Astrocyte (in vitro differentiated cells and primary cell): ENCODE measurements at regions not wholly inside any gene's neighbourhood (a gene's known extent, or its start where the extent isn't known, plus 50 kb on each side); places are given as distances from the start of the nearest gene placed in this dataset.
"Not testable (repeated sequence)": the region's sequence is repeated elsewhere in the genome, so short reads cannot be mapped to it uniquely, and the experiment has no call there.

Source experiments
- DNase-seq: peaks from one replicate; pipeline ENCODE4 v3.0.0-alpha.2; 2010; ENCODE audit warnings: low read depth
- FAIRE-seq: peaks from 2 replicates; lab custom pipeline; 2011; peaks lifted over from hg19 to GRCh38; lab: Jason Lieb, UNC
- H2AFZ ChIP-seq: 2 replicates; pipeline ENCODE4 v1.6.0; 2012; ENCODE audit warnings: low read depth, low read length, inconsistent platforms
- H3K27ac ChIP-seq: 2 replicates; pipeline ENCODE4 v1.5.1; 2011; ENCODE audit warnings: low read depth, low read length, inconsistent platforms
- H3K27me3 ChIP-seq: 2 replicates; pipeline ENCODE4 v1.6.0; 2011; ENCODE audit warnings: low read length, inconsistent platforms; ENCODE audit not compliant: insufficient read depth
- H3K36me3 ChIP-seq: 2 replicates; pipeline ENCODE4 v1.5.1; 2011; ENCODE audit warnings: low read length, inconsistent platforms; ENCODE audit not compliant: insufficient read depth
- H3K4me1 ChIP-seq: 2 replicates; pipeline ENCODE4 v1.5.1; 2011; ENCODE audit warnings: low read length, inconsistent platforms; ENCODE audit not compliant: insufficient read depth
- H3K4me2 ChIP-seq: 2 replicates; pipeline ENCODE4 v1.6.0; 2012; ENCODE audit warnings: low read length, inconsistent platforms
- H3K4me3 ChIP-seq: 2 replicates; pipeline ENCODE4 v1.5.1; 2011; ENCODE audit warnings: low read depth, mild to moderate bottlenecking, low read length, inconsistent platforms; ENCODE audit not compliant: insufficient read depth
- H3K79me2 ChIP-seq: 2 replicates; pipeline ENCODE4 v1.6.0; 2012; ENCODE audit warnings: mild to moderate bottlenecking, low read length, inconsistent platforms; ENCODE audit not compliant: insufficient read depth
- H3K9ac ChIP-seq: 2 replicates; pipeline ENCODE4 v1.6.0; 2012; ENCODE audit warnings: mild to moderate bottlenecking, low read length, inconsistent platforms
- H3K9me3 ChIP-seq: 2 replicates; pipeline ENCODE4 v1.5.1; 2012; ENCODE audit warnings: low read depth, mild to moderate bottlenecking, low read length, inconsistent platforms; ENCODE audit not compliant: insufficient read depth
- H4K20me1 ChIP-seq: 2 replicates; pipeline ENCODE4 v1.6.0; 2012; ENCODE audit warnings: low read length, inconsistent platforms; ENCODE audit not compliant: insufficient read depth
- H3K27ac Mint-ChIP-seq: one replicate; pipeline ENCODE4 v1.8.0; 2021; ENCODE audit warnings: mild to moderate bottlenecking, mixed read lengths; ENCODE audit not compliant: unreplicated experiment
- H3K27me3 Mint-ChIP-seq: one replicate; pipeline ENCODE4 v1.8.0; 2021; ENCODE audit warnings: low read depth, mixed read lengths; ENCODE audit not compliant: unreplicated experiment
- H3K36me3 Mint-ChIP-seq: one replicate; pipeline ENCODE4 v1.8.0; 2021; ENCODE audit warnings: low read depth, mixed read lengths; ENCODE audit not compliant: unreplicated experiment
- H3K4me1 Mint-ChIP-seq: one replicate; pipeline ENCODE4 v1.8.0; 2021; ENCODE audit warnings: low read depth, mixed read lengths; ENCODE audit not compliant: unreplicated experiment
- H3K4me3 Mint-ChIP-seq: one replicate; pipeline ENCODE4 v1.8.0; 2021; ENCODE audit warnings: mild to moderate bottlenecking, moderate library complexity, mixed read lengths; ENCODE audit not compliant: unreplicated experiment
- H3K9me3 Mint-ChIP-seq: one replicate; pipeline ENCODE4 v1.8.0; 2021; ENCODE audit warnings: mild to moderate bottlenecking, mixed read lengths; ENCODE audit not compliant: unreplicated experiment
- EZH2 ChIP-seq: IDR thresholded peaks from 2 replicates; pipeline ENCODE4 v1.6.1; 2012; ENCODE audit warnings: mild to moderate bottlenecking, low read length, inconsistent platforms; ENCODE audit not compliant: insufficient read depth
- TF ChIP-seq, protein P1 (sequence below): IDR thresholded peaks from 2 replicates; pipeline ENCODE4 v1.5.1; 2011; ENCODE audit warnings: low read depth, mild to moderate bottlenecking, inconsistent platforms, low read length, moderate library complexity; ENCODE audit not compliant: insufficient read depth

- DNase-seq (no peak), FAIRE-seq (no peak)
- Mint-ChIP-seq H3K9me3 (no peaks in the 10 kb centered on the region), H3K4me3 (no peak overlapping the region), H3K27ac (no peak overlapping the region), H3K36me3 (no peaks in the 10 kb centered on the region), H3K27me3 (peaks cover 12% of the 10 kb centered on the region), H3K4me1 (peaks cover 3% of the 10 kb centered on the region)
- Histone ChIP-seq H3K27ac (no peak overlapping the region), H2AFZ (no peak overlapping the region), H3K4me3 (no peak overlapping the region), H3K4me1 (no peaks in the 10 kb centered on the region), H4K20me1 (no peaks in the 10 kb centered on the region), H3K79me2 (no peaks in the 10 kb centered on the region), H3K9ac (no peak overlapping the region), H3K27me3 (peaks cover 6% of the 10 kb centered on the region), H3K36me3 (no peaks in the 10 kb centered on the region), H3K9me3 (no peaks in the 10 kb centered on the region), H3K4me2 (no peak overlapping the region)
- TF ChIP-seq EZH2, result no peak
- TF ChIP-seq, protein P1, sequence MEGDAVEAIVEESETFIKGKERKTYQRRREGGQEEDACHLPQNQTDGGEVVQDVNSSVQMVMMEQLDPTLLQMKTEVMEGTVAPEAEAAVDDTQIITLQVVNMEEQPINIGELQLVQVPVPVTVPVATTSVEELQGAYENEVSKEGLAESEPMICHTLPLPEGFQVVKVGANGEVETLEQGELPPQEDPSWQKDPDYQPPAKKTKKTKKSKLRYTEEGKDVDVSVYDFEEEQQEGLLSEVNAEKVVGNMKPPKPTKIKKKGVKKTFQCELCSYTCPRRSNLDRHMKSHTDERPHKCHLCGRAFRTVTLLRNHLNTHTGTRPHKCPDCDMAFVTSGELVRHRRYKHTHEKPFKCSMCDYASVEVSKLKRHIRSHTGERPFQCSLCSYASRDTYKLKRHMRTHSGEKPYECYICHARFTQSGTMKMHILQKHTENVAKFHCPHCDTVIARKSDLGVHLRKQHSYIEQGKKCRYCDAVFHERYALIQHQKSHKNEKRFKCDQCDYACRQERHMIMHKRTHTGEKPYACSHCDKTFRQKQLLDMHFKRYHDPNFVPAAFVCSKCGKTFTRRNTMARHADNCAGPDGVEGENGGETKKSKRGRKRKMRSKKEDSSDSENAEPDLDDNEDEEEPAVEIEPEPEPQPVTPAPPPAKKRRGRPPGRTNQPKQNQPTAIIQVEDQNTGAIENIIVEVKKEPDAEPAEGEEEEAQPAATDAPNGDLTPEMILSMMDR, result no peak
These were observed 102.1 kb upstream of the NEDD4L start for GRCh38 chr18:57941841-57942489.

GRCh38 chr18:57940166-57940660 lies 103.8 kb upstream of the NEDD4L start:
- Mint-ChIP-seq H3K27ac (no peak overlapping the region), H3K4me3 (no peak overlapping the region), H3K4me1 (peaks cover 3% of the 10 kb centered on the region), H3K27me3 (peaks cover 12% of the 10 kb centered on the region), H3K9me3 (no peaks in the 10 kb centered on the region), H3K36me3 (no peaks in the 10 kb centered on the region)
- Histone ChIP-seq H3K4me3 (no peak overlapping the region), H3K9ac (no peak overlapping the region), H3K79me2 (no peaks in the 10 kb centered on the region), H3K27me3 (peaks cover 6% of the 10 kb centered on the region), H3K4me1 (no peaks in the 10 kb centered on the region), H2AFZ (no peak overlapping the region), H3K27ac (no peak overlapping the region), H4K20me1 (no peaks in the 10 kb centered on the region), H3K4me2 (no peak overlapping the region), H3K36me3 (no peaks in the 10 kb centered on the region), H3K9me3 (no peaks in the 10 kb centered on the region)
- FAIRE-seq (no peak), DNase-seq (no peak)
- no peak for TF ChIP-seq EZH2
- TF ChIP-seq, protein P1, result no peak

DNA sequence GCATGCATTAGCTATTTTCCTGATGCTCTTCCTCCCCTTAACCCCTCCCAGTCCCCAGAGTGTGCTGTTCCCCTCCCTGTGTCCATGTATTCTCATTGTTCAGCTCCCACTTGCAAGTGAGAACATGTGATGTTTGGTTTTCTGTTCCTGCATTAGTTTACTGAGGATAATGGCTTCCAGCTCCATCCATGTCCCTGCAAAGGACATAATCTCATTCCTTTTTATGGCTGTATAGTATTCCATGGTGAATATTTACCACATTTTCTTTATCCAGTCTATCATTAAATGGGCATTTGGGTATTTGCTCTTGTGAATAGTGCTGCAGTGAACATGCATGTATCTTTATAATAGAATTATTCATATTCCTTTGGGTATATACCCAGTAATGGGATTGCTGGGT lies 109.7 kb upstream of the NEDD4L start:
- H3K9ac ChIP-seq, H3K36me3 ChIP-seq, H3K4me1 ChIP-seq, H3K4me1 Mint-ChIP-seq, H4K20me1 ChIP-seq, H3K9me3 ChIP-seq, H3K9me3 Mint-ChIP-seq, H3K4me3 ChIP-seq, H3K36me3 Mint-ChIP-seq, H3K4me3 Mint-ChIP-seq, H3K4me2 ChIP-seq, H3K27me3 ChIP-seq, H3K27ac ChIP-seq, H2AFZ ChIP-seq, H3K27ac Mint-ChIP-seq, FAIRE-seq, H3K79me2 ChIP-seq, DNase-seq, H3K27me3 Mint-ChIP-seq: not testable (repeated sequence)
